ENCODE measurements at regions not wholly inside any gene's neighbourhood (a gene's known extent, or its start where the extent isn't known, plus 50 kb on each side); places are given as distances from the start of the nearest gene placed in this dataset.
"Not testable (repeated sequence)": the region's sequence is repeated elsewhere in the genome, so short reads cannot be mapped to it uniquely, and the experiment has no call there.

DNA sequence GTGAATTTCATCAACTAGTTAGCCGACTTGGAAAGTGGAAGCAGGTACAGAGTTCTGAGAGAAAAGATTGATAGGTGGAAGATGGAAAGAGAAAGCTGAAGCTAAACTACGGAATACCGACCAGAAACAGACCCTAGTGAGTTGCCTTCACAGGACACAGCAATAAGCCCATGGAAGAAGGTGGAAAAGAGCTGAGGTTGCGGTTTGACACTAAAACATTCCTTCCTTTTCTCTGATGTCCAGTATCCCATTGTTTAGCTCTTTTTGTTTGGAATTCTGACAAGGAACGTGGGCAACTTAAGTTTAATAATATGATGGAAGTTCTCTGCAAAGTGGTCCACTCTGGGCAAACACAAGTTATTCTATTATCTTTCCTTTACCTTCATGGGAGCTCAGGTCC lies 110.1 kb upstream of the ADTRP start:
- DNase-seq = no peak

DNA sequence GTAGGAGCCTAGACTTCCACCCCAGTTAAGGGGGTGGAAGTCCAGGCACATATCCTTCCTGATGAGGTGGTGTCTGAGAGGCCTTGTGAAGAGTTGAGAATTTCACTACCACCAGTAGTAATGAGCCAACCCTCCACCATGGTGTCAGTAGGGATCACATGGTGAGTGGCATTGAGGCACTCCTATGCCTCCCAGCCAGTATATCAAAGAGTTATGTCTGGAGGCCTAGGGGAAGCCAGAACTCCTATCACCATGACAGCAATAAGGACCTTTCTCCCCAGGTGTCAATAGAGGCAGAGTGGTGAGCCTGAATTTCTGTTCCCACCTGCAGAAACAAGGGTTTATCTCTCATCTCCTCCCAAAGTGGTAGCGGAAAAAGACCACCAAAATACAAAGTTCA lies 106.6 kb upstream of the ADTRP start:
- DNase-seq = no peak

DNA sequence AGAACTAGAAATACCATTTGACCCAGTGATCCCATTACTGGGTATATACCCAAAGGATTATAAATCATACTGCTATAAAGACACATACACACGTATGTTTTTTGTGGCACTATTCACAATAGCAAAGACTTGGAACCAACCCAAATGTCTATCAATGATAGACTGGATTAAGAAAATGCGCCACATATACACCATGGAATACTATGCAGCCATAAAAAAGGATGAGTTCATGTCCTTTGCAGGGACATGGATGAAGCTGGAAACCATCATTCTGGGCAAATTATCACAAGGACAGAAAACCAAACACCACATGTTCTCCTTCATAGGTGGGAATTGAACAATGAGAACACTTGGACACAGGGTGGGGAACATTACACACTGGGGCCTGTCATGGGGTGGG lies 104.9 kb upstream of the ADTRP start:
- not testable (repeated sequence) for DNase-seq

DNA sequence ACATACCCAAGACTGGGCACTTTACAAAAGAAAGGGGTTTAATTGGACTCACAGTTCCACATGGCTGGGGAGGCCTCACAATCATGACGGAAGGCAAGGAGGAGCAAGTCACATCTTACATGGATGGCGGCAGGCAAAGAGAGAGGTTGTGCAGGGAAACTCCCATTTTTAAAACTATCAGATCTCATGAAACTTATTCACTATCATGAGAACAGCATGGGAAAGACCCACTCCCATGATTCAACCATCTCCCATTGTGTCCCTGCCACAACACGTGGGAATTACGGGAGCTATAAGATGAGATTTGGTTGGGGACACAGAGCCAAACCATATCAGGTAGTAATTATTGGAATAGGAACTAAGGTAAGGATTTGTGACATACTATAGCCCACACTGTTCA lies 101.6 kb upstream of the ADTRP start:
- DNase-seq = not testable (repeated sequence)

DNA sequence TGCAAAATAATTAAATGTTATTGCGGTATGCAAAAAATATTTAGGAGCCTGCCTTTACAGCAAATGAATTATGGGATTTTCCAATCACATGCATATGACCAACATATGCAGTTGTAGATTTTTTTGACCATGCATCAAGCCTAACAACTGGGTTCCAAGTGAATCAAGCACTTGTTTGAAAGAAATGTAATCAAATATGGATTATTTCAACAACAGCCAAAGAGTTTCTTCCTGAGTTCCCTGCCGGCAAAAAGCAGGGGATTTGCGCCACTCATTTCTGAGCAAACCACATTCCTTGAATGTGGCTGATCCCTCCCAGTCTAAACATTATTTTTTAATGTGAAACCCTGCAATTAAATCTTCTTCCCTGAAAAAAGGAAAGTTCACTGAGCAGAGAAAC lies 100.1 kb upstream of the ADTRP start:
- DNase-seq = no peak

DNA sequence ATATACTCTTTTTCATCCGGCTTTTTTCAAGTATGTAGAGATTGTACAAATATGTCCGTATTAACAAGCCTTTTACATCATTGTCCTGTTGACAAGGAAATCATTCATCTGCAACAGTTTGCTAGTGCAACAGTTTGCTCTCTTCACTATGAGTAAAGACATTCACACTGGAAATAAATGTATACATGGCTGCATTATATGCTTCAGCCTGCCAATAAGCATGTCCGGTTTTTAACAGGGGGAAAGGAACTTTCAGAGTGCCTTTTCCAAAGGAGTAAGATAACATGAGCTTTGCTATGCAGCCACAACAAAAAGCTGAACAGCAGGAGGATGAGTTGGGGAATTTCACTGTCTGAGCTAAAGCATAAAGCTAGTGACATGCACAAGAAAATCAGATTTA lies 99.4 kb upstream of the ADTRP start:
- DNase-seq = no peak

DNA sequence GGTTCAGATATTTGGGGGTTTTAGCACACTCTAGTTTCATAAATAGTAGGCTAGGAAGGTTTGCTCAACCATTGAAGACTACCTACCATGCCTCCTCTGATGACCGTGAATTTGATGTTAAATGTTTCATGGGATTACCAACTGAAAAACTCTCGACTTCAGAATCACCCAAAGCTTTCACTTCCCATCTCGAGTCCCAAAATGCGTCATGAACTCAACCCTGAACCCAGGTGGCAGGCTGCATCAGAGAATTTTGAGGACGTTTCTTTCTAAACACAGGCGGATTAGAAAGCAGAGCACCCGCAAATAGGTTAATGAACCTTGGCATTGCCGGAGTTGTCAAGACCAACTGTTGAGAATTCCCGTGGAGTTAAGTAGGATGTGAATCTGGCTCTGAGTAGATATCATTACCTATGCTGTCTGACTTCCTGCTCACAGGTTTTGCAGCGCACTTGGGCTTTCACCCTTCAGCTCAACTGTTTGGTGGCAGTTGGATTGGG lies 98.4 kb upstream of the ADTRP start:
- no peak for DNase-seq

DNA sequence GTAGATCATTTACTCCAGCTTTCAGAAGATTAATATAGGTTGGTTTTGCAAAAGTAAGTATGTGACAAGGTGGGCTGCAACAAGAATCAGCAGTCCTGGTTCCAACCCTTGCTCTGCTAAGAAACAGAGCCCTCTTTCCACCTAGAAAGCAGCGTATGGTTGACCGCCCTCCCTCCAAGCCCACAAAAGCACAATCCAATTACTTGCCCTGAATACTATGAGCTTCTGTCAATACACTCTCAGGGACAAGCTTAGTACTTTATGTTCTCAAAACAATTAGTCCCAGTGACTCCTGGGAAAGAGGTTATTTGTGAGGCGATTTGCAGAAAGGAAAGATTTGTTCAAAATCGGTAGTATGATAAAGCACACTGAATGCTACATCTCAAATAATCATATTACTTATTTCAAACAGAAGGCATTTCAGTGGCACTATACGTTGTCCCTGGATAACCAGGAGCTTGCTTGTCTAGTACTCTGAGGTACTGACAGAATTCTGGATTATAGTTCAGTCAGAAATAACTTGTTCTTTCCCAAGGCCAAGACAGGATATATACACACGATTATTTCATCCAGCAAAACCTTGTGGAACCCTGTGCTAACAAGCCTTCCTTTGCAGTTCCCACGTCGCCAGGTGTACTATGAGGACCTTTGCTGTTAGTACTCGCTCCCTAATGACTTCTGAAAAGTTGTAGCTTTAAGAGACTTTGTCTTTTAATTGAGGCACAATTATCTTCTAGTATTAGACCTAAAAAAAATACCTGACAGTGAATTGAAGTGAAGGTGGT lies 96.9 kb upstream of the ADTRP start:
- no peak for DNase-seq

DNA sequence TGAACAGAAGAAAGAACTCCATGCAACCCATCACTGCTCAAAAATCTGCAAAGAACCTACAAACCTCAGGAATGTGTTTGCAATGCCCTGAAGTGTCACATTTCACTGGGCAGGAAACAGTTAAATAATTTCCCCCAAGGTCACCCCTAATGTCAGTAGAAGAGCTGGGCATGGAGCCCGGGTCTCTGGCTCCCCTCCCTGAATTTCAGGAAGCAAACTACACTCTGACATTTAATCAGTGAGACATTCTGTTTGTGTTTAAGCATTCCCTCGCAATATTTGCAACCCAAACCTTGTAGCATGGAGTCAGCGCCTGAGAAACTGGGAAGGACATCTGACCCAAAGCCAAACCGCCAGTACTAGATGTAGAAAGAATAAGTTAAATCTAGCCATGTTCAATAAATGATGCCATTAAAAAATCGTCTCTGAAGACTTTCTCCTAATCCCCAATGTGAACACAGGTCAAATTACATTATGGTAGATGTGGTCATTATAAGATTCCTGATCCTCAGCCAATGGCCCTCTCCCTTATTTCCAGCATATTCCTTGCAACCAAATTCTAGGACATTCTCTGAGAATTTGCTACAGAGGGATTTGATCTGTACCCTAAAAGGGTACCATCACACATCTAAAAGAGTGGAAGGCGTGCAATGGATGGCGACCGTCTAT lies 91.2 kb upstream of the ADTRP start:
- DNase-seq = peak; percentile 43

DNA sequence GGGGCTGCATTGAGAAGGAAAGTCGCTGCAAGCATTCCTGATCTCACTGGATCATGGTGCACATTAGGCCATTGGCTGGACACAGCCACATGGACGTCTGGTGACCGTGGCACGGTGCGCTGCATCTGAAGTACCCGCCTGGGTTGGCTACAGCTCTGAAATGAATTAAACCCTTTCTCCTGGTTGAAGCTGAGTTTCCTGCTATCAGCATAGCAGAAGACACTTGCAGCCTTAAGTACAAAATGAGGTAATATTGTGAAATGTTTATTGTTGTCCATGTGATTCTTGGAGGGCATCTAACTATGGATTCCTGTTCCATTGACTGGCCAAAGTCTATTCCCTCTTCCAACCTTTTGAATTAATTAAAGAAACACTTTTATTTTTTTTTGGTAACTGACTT lies 89.8 kb upstream of the ADTRP start:
- no peak for DNase-seq

DNA sequence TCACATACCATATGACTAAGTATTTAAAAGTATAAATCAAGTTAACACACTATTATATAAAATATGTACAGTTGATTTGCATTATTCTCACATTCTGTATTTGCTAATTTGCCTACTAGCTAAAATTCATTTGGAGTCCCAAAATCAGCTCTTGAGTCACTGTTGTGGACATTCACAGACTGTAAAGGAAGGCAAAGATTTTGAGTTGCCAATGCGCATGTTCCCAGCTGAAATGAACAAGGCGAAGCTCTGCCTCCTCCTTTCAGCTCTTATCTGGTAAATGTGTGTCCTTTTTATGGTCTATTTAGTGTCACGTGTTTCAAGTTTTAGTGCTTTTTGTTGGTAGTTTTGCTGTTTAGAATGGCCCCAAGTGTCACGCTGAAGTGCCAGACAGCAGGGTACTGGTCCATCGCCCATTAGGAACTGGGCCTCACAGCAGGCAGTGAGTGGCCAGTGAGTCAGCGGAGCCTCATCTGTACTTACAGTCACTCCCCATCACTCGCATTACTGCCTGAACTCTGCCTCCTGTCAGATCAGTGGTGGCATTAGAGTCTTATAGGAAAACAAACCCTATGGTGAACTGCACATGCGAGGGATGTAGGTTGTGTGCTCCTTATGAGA lies 87.2 kb upstream of the ADTRP start:
- DNase-seq = no peak

DNA sequence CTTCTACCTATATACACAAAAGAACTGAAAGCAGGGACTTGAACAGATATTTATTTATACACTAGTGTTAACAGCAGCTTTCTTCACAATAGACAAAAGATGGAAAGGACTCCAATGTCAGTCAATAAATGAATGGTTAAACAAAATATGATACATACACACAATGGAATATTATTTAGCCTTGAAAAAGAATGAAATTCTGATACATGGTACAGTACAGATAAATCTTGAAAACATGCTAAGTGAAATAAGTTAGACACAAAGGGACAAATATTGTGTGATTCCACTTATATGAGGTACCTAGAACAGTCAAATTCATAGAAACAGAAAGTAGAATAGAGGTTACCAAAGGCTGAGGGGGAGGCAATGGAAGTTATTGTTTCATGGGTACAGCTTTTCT lies 79.8 kb upstream of the ADTRP start:
- DNase-seq = no peak

DNA sequence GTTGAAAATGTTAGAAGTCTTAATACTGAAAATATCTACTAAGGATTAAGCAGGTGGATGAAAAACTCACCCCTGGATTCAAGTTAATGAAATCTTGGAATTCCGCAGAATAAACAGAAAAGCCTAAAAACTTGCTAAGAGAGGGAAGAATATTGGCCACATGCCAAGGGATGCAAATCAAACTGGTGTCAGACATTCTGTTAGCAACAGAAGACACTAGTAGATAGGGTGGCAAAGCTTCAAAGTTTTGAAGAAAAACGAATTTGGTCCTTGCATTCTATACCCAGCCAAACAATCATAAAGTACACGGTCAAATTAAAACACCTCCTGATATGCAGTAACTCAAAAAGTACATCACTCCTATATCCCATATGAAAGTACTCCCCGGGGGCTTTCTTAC lies 77.1 kb upstream of the ADTRP start:
- DNase-seq = no peak

DNA sequence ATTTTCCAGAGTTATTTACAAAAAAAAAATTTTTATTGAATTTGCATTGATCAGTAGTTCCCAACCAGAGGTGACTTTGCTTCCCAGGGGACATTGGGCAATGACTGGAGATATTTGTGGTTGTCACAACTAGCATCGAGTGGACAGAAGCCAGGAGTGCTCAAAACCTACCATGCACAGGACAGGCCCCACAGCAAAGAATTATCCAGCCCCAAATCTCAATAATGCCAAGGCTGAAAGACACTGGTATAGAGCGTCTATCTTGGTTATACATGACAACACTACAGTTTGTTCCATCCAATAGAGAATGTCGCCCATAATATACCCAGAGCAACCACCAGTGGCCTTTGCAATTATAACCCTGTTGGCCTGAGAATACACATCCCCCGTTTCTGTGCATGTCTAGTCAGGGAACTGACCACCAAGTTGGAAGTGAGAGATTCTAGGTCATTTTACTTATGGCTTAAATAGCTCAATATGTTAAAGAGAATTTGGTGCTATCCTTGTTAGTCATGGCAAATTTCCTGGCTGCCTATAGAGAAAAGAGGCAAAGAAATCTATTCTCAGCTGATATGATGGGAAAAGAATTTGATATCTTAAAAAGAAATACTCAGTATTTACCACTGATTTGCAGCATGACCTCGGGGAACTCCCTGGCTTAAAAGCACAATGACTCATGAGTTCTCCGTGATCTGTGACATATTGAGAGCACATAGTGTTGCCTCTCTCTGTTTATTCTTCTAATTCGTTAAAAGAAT lies 76.0 kb upstream of the ADTRP start:
- no peak for DNase-seq

DNA sequence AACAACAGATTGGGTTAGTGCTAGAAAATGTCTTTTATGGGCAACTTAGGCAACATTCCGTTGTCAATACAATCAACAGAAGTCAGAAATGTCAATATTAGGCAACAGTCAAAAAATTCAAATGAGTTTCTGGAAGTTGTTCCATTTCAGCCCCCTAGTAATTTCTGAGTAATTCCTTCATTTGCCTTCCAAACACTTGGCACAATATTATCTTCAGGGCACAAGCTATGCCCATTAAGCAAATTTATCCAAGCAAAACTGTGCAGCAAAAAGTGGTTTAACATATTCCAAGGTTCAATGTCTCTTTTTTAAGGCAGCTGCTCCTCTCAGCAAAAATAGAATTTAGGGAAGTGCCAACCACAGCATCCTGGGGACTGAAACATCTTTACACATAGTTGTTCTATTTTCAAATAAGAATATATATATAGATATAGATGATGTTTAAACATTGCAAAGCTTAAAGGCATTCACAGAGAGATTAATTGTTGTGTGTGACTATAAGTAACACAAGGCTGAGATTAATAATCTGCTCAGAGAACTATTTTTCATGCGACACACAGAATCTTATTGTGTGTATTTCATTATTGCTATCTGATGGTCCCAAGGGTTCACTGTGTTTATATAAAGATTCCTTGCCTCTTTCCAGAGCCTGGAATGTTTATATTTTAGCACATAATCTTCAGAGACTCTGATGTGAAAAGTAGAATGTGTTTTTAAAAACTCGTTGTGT lies 75.2 kb upstream of the ADTRP start:
- no peak for DNase-seq

DNA sequence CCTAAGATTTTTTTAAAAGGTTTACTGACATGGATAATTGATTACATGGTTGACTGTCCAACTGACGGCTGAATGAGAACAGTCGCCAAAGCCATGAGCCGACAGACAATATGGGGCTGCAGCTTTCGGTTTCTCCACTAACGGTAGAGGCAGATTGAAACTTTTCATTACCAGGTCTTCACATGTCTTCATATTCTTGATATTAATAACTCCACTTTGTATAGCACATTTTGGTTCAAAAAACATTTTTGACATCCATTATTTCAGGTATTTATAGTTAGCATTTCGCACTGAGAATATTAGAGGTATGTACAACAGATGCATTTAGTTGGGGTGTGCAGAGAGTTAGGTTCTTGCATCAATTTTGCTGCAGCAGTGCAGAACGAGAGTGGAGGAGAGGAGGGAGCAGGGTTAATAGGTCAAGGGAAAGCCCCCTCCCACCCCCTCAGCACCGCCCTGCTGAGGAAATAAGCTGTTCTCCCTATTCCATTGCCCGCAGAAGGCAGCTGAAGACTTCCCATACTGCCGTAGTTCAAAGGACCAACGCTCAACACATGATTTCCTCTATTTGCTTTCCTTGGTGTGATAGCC lies 73.6 kb upstream of the ADTRP start:
- peak; percentile 62 for DNase-seq

DNA sequence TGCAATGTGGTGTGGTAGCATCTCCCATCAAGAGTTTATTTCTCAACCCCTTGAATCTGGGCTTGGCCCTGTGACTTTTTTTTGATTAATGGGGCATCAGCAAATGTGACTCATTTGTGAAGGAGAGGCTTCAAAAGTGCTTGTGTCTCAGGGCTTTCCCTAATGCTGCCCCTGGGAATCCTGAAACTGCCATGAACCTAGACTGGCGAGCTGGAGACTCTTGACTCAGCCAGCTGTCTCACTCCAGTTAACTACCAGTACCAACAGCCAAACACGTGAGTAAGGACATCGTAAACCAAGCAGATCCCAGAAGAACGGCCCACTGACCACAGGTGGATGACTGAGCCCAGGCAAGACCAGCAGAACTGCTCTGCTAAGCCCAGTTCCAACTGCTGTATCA lies 72.8 kb upstream of the ADTRP start:
- peak; percentile 88 for DNase-seq

DNA sequence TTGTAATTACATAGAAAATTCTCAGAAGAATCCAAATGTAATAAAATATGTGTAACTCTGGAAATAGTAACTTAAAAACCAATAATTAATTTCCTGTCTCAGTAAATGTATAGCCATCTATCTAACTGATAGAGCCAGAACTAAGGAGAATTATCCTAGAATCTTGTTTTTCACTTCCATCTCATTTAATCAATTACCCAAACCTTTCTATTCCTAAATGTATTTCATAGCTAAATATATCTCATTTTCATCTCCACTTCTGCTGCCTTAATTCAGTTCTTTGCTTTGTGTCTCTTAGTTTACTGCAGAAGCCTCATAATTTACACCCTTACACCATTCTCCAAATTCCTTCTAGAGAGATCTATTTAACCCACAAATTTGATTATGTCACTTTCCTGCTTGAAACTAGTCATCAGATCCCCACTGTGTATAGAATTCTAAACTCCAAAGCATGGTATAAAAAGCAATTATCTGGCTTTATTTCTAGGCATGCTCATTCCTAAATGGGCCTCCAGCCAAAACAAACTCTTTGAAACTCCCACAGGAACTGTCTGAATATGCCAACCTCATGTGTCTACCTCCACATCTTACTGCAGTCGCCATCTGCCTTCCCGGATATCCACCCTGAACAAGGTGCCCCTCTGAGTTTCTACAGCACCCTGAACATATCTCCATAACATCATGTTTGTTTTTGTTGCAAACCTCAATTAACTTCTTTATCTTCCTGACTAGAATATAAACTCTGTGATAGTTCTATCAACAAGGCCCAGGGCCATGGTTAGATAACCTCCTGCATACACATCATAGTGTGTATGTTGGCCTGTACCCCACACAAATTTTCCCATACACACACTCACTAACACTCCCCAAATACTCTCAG lies 70.5 kb upstream of the ADTRP start:
- DNase-seq = peak; percentile 91

DNA sequence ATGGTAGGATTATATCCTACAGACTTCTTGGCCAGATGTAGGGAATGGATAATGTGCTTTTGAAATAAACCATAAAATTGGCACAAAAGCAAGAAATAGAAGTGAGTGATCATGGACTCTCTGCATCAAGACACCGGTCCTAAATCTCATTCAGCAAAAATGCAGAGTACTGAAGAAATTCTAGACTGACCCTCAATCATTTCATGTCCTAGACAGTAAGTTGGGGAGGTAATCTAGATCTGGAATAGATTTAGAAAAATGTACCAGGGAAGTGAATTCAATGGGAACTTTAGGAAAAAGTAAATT lies 69.7 kb upstream of the ADTRP start:
- no peak for DNase-seq

DNA sequence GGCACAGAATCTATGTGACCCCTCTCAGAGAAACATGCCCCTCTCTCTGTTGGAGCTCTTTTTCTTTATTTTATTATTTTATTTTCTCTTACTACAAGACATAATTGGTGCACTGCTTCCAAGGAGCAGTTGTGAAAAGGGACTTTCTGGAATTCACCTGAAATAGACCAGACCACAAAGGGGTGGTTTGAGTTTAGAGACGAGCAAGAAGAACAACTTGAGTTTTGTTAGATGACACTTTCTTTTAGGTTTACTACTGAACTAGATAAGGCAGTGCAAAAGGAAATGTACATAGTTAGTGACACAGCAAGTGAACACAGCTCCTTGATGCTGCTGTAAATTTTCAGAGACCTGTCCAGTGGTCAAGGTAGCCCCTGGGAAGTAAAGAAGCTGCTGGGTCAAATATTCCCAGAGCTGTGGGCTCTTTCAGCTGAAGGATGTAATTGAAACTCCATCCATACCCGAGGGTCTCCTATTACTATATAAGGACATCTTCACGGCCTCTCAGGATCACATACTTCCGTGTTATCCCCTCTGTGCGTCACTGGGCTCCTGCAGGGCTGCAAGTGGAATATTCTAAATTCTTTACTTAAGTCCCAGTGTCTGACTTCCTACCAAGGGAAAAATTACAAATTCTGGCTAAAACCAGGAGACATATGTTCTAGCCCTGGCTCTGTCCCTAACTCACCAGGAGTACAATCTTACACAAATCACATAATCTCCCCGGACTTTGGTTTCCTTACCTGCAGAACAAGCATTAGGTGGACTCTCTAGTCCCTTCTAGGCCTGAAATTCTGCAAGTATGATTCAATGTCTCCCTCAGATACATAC lies 69.1 kb upstream of the ADTRP start:
- DNase-seq = no peak

All from NCI-H446 treated with DMSO at 0.1 percent for 48 hours (cell line).